ENCODE measurements at regions not wholly inside any gene's neighbourhood (a gene's known extent, or its start where the extent isn't known, plus 50 kb on each side); places are given as distances from the start of the nearest gene placed in this dataset.

DNA sequence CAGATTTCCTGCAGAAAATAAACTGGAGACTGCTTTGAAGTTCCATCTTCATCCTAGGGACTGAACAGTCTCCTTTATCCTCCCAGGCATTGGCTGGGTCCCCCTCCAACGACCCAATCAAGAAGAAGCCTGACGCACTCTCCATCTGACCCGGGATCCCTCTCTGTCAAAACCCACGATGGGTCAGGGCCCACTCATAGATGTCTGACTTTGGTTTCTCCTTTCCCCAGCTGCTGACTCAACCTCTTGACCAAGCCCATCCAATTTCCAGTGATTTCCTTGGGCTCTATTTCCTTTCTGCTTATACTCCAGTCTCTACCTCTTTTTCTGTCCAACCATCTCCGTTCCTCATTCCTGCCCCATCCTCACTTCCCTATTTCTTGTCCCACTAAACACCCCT is 189.7 kb downstream of the MIAT start:
- TF ChIP-seq, protein P1, sequence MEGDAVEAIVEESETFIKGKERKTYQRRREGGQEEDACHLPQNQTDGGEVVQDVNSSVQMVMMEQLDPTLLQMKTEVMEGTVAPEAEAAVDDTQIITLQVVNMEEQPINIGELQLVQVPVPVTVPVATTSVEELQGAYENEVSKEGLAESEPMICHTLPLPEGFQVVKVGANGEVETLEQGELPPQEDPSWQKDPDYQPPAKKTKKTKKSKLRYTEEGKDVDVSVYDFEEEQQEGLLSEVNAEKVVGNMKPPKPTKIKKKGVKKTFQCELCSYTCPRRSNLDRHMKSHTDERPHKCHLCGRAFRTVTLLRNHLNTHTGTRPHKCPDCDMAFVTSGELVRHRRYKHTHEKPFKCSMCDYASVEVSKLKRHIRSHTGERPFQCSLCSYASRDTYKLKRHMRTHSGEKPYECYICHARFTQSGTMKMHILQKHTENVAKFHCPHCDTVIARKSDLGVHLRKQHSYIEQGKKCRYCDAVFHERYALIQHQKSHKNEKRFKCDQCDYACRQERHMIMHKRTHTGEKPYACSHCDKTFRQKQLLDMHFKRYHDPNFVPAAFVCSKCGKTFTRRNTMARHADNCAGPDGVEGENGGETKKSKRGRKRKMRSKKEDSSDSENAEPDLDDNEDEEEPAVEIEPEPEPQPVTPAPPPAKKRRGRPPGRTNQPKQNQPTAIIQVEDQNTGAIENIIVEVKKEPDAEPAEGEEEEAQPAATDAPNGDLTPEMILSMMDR (conservative IDR thresholded peaks at IDR 0.05; ENCODE audit: low read depth, low read length) = no peak
- no peak for TF ChIP-seq EZH2 (IDR thresholded peaks at IDR 0.05; ENCODE audit: borderline replicate concordance, low read depth, low read length, poor library complexity, severe bottlenecking)

Measured in A673 (cell line).